ENCODE measurements at regions not wholly inside any gene's neighbourhood (a gene's known extent, or its start where the extent isn't known, plus 50 kb on each side); places are given as distances from the start of the nearest gene placed in this dataset.

- TF ChIP-seq MXI1 (IDR thresholded peaks at IDR 0.05; ENCODE audit: low read depth, low read length) (no peak), CTCF (IDR thresholded peaks at IDR 0.05 in 2 of 3, conservative IDR thresholded peaks at IDR 0.05 in 1 of 3; ENCODE audit: control insufficient read depth in 2 of 3, extremely low read depth in 1 of 3, insufficient read depth in 1 of 3, low read depth in 3 of 3, low read length in 3 of 3) (no peak), NR2C2 (IDR thresholded peaks at IDR 0.05; ENCODE audit: borderline replicate concordance, control insufficient read depth, insufficient read length, low read depth) (no peak)
Observed at GRCh38 chr2:4803396-4803795, 888.8 kb upstream of the SOX11 start.

Measured in GM12878 (cell line).